Keratinocyte (primary cell): ENCODE measurements at regions not wholly inside any gene's neighbourhood (a gene's known extent, or its start where the extent isn't known, plus 50 kb on each side); places are given as distances from the start of the nearest gene placed in this dataset.

ENCODE experiments used
- CTCF ChIP-seq, 3 experiments: IDR thresholded peaks in 1 of 3; conservative IDR thresholded peaks in 1 of 3; optimal IDR thresholded peaks in 1 of 3; 2 replicates in 2 of 3; 3 replicates in 1 of 3; pipeline versions ENCODE3 to v1.5.1; 2011; ENCODE audit warnings: low read length in 3 of 3, mild to moderate bottlenecking in 3 of 3, moderate library complexity in 2 of 3, control low read depth in 1 of 3, inconsistent platforms in 1 of 3; ENCODE audit not compliant: insufficient read depth in 2 of 3; ENCODE audit errors: extremely low read depth in 1 of 3
- EZH2 ChIP-seq: IDR thresholded peaks from one replicate; pipeline ENCODE4 v1.6.1; 2012; ENCODE audit warnings: inconsistent platforms, mild to moderate bottlenecking, low read length, moderate library complexity

DNA sequence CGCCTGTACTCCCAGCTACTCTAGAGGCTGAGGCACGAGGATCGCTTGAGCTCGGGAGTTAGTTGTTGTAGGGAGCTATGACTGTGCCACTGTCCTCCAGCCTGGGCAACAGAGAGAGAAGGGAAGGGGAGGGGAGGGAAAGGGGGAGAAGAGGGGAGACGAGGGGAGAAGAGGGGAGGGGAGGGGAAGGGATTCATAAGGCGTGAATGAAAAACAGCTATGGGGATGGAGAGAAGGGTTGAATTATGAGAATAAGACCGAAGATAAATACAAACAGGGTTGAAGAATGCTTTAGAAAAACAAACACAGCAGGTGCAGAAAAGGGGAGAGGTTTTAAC, 106.0 kb downstream of the TRIM27 start:
- TF ChIP-seq CTCF (optimal IDR thresholded peaks at IDR 0.05 in 1 of 3, IDR thresholded peaks at IDR 0.05 in 1 of 3, conservative IDR thresholded peaks at IDR 0.05 in 1 of 3; ENCODE audit: extremely low read depth in 1 of 3, insufficient read depth in 2 of 3, low read length in 3 of 3) (no peak), EZH2 (no peak)
